GM23338 (cell line): ENCODE measurements at regions not wholly inside any gene's neighbourhood (a gene's known extent, or its start where the extent isn't known, plus 50 kb on each side); places are given as distances from the start of the nearest gene placed in this dataset.

ENCODE experiments used
- ATAC-seq: fragments of 200-7000 bp; cut with Tn5 transposase; 3 replicates; pipeline ENCODE4 v1.9.1; 2020
- DNase-seq: peaks from one replicate; pipeline ENCODE4 v3.0.0-alpha.2; 2015; ENCODE audit warnings: low spot score
- H2AFZ ChIP-seq: fragments of 200-600 bp; sonication (generic); 2 replicates; pipeline ENCODE4 v1.8.0; 2016; ENCODE audit warnings: antibody characterized with exemption, mild to moderate bottlenecking, moderate library complexity
- H3F3A ChIP-seq: fragments of 200-600 bp; sonication (generic); replicated peaks from 2 replicates; pipeline ENCODE4 v1.8.0; 2017; ENCODE audit warnings: antibody characterized with exemption, mixed run types, low read depth
- H3K27ac ChIP-seq: fragments of 200-600 bp; sonication (generic); 2 replicates; pipeline ENCODE4 v1.6.1; 2016; ENCODE audit warnings: low read depth
- H3K27me3 ChIP-seq: fragments of 200-600 bp; sonication (generic); 2 replicates; pipeline ENCODE4 v1.8.0; 2016; ENCODE audit warnings: mild to moderate bottlenecking, mixed run types, moderate library complexity; ENCODE audit not compliant: insufficient read depth
- H3K36me3 ChIP-seq: fragments of 200-600 bp; sonication (generic); 2 replicates; pipeline ENCODE4 v1.8.0; 2016; ENCODE audit warnings: mild to moderate bottlenecking; ENCODE audit not compliant: insufficient read depth
- H3K4me1 ChIP-seq: fragments of 200-600 bp; sonication (generic); 2 replicates; pipeline ENCODE4 v1.8.0; 2016; ENCODE audit warnings: mild to moderate bottlenecking, moderate library complexity; ENCODE audit not compliant: insufficient read depth
- H3K4me2 ChIP-seq: fragments of 200-600 bp; sonication (generic); 2 replicates; pipeline ENCODE4 v1.7.1; 2017; ENCODE audit warnings: mixed run types
- H3K4me3 ChIP-seq: fragments of 200-600 bp; sonication (generic); 2 replicates; pipeline ENCODE4 v1.6.1; 2016; ENCODE audit warnings: mixed run types
- H3K79me2 ChIP-seq: fragments of 200-600 bp; sonication (generic); replicated peaks from 2 replicates; pipeline ENCODE4 v1.8.0; 2017; ENCODE audit warnings: mild to moderate bottlenecking; ENCODE audit not compliant: insufficient read depth
- H3K9me2 ChIP-seq: fragments of 200-600 bp; sonication (generic); 2 replicates; pipeline ENCODE4 v1.8.0; 2017; ENCODE audit not compliant: insufficient read depth
- H4K20me1 ChIP-seq: fragments of 200-600 bp; sonication (generic); replicated peaks from 2 replicates; pipeline ENCODE4 v1.8.0; 2017; ENCODE audit warnings: mild to moderate bottlenecking; ENCODE audit not compliant: insufficient read depth
- H3K27ac Mint-ChIP-seq: 2 replicates; pipeline ENCODE4 v1.8.0; 2020; ENCODE audit warnings: inconsistent platforms, mild to moderate bottlenecking, moderate library complexity, mixed read lengths
- H3K27me3 Mint-ChIP-seq: 3 replicates; pipeline ENCODE4 v1.8.0; 2022; ENCODE audit warnings: low read depth, mild to moderate bottlenecking, moderate library complexity, mixed read lengths, inconsistent platforms; ENCODE audit not compliant: insufficient read depth, poor library complexity
- H3K36me3 Mint-ChIP-seq: 3 replicates; pipeline ENCODE4 v1.8.0; 2021; ENCODE audit warnings: low read depth, mild to moderate bottlenecking, inconsistent platforms, moderate library complexity, mixed read lengths
- H3K4me1 Mint-ChIP-seq: 3 replicates; pipeline ENCODE4 v1.8.0; 2020; ENCODE audit warnings: mild to moderate bottlenecking, inconsistent platforms, mixed read lengths
- H3K4me3 Mint-ChIP-seq: 3 replicates; pipeline ENCODE4 v1.8.0; 2021; ENCODE audit warnings: moderate library complexity, mild to moderate bottlenecking, inconsistent platforms, mixed read lengths
- H3K9me3 Mint-ChIP-seq: 3 replicates; pipeline ENCODE4 v1.8.0; 2020; ENCODE audit warnings: moderate library complexity, mild to moderate bottlenecking, inconsistent platforms, mixed read lengths
- REST ChIP-seq: IDR thresholded peaks from one replicate; pipeline ENCODE4 v1.6.1; 2018; ENCODE audit warnings: antibody characterized with exemption; ENCODE audit not compliant: unreplicated experiment
- ZNF462 ChIP-seq: fragments of 250-450 bp; sonication (Bioruptor Pico); IDR thresholded peaks from 2 replicates; pipeline ENCODE4 v1.5.0; 2020; ENCODE audit warnings: mild to moderate bottlenecking, moderate library complexity
- TF ChIP-seq, protein P1 (sequence below), 2 experiments: fragments of 200-600 bp in 1 of 2; sonication (generic) in 1 of 2; conservative IDR thresholded peaks; 2 replicates each; pipeline versions ENCODE4 v1.5.1 to v1.6.1; 2016 to 2017; ENCODE audit warnings: antibody characterized with exemption in 2 of 2, low read depth in 2 of 2, mild to moderate bottlenecking in 2 of 2, moderate library complexity in 1 of 2

GRCh38 chr10:3260066-3260834 is 87.7 kb upstream of the PITRM1 start (continued):
- no peak for TF ChIP-seq REST

DNA sequence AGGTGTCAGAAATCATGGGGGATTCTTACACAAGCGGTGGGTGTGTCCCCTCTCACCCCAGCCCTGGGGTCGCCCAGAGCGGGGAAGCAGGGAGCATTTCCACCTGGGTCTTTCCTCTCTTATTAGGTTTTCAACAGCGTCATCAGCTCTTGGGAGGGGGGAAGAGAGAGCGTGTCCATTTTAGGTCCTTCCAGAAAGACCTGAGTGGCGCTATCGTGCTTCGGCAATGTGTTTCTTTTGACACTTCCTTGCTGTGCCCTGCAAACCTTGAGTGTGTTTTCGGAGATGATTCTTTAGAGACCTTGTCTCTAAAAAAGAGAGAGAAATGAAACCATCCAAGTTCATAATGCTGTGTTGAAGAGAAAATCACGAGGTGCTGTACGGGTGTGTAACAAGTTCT is 86.9 kb upstream of the PITRM1 start:
- Histone ChIP-seq H3K4me1 (no peaks in the 10 kb centered on the region), H3K9me2 (no peaks in the 10 kb centered on the region), H3K27me3 (no peaks in the 10 kb centered on the region), H4K20me1 (no peaks in the 10 kb centered on the region), H3K79me2 (no peaks in the 10 kb centered on the region), H3K27ac (no peak overlapping the region), H3F3A (no peaks in the 10 kb centered on the region), H3K4me3 (no peak overlapping the region), H3K36me3 (no peaks in the 10 kb centered on the region), H2AFZ (peak overlapping the region; percentile 43; the same call in 1 of the 2 replicates), H3K4me2 (no peak overlapping the region)
- H3K4me3 Mint-ChIP-seq, result no peak overlapping the region
- no peak for DNase-seq
- H3K9me3 Mint-ChIP-seq, result no peaks in the 10 kb centered on the region
- H3K27ac Mint-ChIP-seq, result no peak overlapping the region
- ATAC-seq, result no peak
- H3K27me3 Mint-ChIP-seq, result no peaks in the 10 kb centered on the region
- TF ChIP-seq, protein P1, sequence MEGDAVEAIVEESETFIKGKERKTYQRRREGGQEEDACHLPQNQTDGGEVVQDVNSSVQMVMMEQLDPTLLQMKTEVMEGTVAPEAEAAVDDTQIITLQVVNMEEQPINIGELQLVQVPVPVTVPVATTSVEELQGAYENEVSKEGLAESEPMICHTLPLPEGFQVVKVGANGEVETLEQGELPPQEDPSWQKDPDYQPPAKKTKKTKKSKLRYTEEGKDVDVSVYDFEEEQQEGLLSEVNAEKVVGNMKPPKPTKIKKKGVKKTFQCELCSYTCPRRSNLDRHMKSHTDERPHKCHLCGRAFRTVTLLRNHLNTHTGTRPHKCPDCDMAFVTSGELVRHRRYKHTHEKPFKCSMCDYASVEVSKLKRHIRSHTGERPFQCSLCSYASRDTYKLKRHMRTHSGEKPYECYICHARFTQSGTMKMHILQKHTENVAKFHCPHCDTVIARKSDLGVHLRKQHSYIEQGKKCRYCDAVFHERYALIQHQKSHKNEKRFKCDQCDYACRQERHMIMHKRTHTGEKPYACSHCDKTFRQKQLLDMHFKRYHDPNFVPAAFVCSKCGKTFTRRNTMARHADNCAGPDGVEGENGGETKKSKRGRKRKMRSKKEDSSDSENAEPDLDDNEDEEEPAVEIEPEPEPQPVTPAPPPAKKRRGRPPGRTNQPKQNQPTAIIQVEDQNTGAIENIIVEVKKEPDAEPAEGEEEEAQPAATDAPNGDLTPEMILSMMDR (conservative IDR thresholded peaks at IDR 0.05; ENCODE audit: low read depth in 2 of 2), result peak in 1 of 2 experiments; percentile 28; a peak in 2 of 4 replicates
- TF ChIP-seq ZNF462 (CRISPR knock-in tag), result no peak
- peaks cover 5% of the 10 kb centered on the region for H3K4me1 Mint-ChIP-seq
- H3K36me3 Mint-ChIP-seq, result no peaks in the 10 kb centered on the region
